OCI-LY7 (cell line): ENCODE measurements at regions not wholly inside any gene's neighbourhood (a gene's known extent, or its start where the extent isn't known, plus 50 kb on each side); places are given as distances from the start of the nearest gene placed in this dataset.
"Not testable (repeated sequence)": the region's sequence is repeated elsewhere in the genome, so short reads cannot be mapped to it uniquely, and the experiment has no call there.

Source experiments
- BruUV-seq: library from RNA; stranded (reverse); fragments of 400-500 nt; replicated peaks from 2 replicates; lab custom pipeline; 2021; lab: Mats Ljungman, UMichigan
- CTCF ChIA-PET: fragments of 300-600 bp; sonication (Branson Sonifier 250); formaldehyde crosslinking; loops from one replicate; lab custom pipeline; 2022; ENCODE audit warnings: antibody characterized with exemption; ENCODE audit not compliant: unreplicated experiment; lab: Charles Lee
- POLR2A ChIA-PET: fragments of 300-600 bp; sonication (Branson Sonifier 250); formaldehyde crosslinking; loops from one replicate; lab custom pipeline; 2022; ENCODE audit warnings: antibody characterized with exemption; lab: Charles Lee
- DNase-seq: peaks from one replicate; pipeline ENCODE4 v3.0.0-alpha.2; 2015; ENCODE audit warnings: low spot score
- H2AFZ ChIP-seq: fragments of 200-600 bp; sonication (generic), shearing (Covaris generic); 2 replicates; pipeline ENCODE4 v1.6.1; 2014; ENCODE audit warnings: mild to moderate bottlenecking, antibody characterized with exemption, low read length, moderate library complexity
- H3K27ac ChIP-seq: fragments of 200-600 bp; sonication (generic); 2 replicates; pipeline ENCODE4 v1.5.1; 2014; ENCODE audit warnings: mixed run types, low read depth, mild to moderate bottlenecking, moderate library complexity, low read length, inconsistent platforms; ENCODE audit not compliant: poor library complexity, severe bottlenecking
- H3K36me3 ChIP-seq: fragments of 200-600 bp; sonication (generic); 2 replicates; pipeline ENCODE4 v1.6.1; 2014; ENCODE audit warnings: mild to moderate bottlenecking, antibody characterized with exemption, low read length, moderate library complexity, mixed read lengths; ENCODE audit not compliant: insufficient read depth
- H3K4me1 ChIP-seq: fragments of 200-600 bp; sonication (generic); 2 replicates; pipeline ENCODE4 v1.5.1; 2014; ENCODE audit warnings: mild to moderate bottlenecking, low read length; ENCODE audit not compliant: insufficient read depth, poor library complexity, severe bottlenecking
- H3K4me2 ChIP-seq: fragments of 200-600 bp; sonication (generic); 2 replicates; pipeline ENCODE4 v1.6.1; 2014; ENCODE audit warnings: mild to moderate bottlenecking, low read length
- H3K4me3 ChIP-seq: fragments of 200-600 bp; sonication (generic); 2 replicates; pipeline ENCODE4 v1.5.1; 2014; ENCODE audit warnings: mild to moderate bottlenecking, low read depth, low read length; ENCODE audit not compliant: poor library complexity, severe bottlenecking
- H3K79me2 ChIP-seq: fragments of 200-600 bp; sonication (generic); 2 replicates; pipeline ENCODE4 v1.6.1; 2016; ENCODE audit warnings: low read depth, mild to moderate bottlenecking, low read length, moderate library complexity, mixed read lengths; ENCODE audit not compliant: insufficient read depth
- H3K9me2 ChIP-seq: fragments of 200-600 bp; sonication (generic); 2 replicates; pipeline ENCODE4 v1.6.1; 2016; ENCODE audit warnings: mild to moderate bottlenecking, low read length, mixed read lengths; ENCODE audit not compliant: insufficient read depth
- H3K9me3 ChIP-seq: fragments of 200-600 bp; sonication (generic); 2 replicates; pipeline ENCODE4 v1.6.1; 2014; ENCODE audit warnings: mild to moderate bottlenecking, mixed run types, low read length, mixed read lengths
- H4K20me1 ChIP-seq: fragments of 200-600 bp; sonication (generic); 2 replicates; pipeline ENCODE4 v1.6.1; 2014; ENCODE audit warnings: mild to moderate bottlenecking, antibody characterized with exemption, low read length, moderate library complexity, mixed read lengths; ENCODE audit not compliant: insufficient read depth
- CTCF ChIP-seq: fragments of 200-600 bp; sonication (generic); conservative IDR thresholded peaks from 2 replicates; pipeline ENCODE4 v1.5.1; 2014; ENCODE audit warnings: mild to moderate bottlenecking, antibody characterized with exemption, low read length, moderate library complexity, mixed read lengths
- EZH2phosphoT487 ChIP-seq: fragments of 200-600 bp; sonication (generic); IDR thresholded peaks from 2 replicates; pipeline ENCODE4 v1.6.1; 2018; ENCODE audit warnings: low read depth, borderline replicate concordance, mild to moderate bottlenecking, mixed run types, antibody characterized with exemption, low read length, moderate library complexity, mixed read lengths
- intact Hi-C: fragments of 100-400 bp; cut with micrococcal nuclease; formaldehyde crosslinking; loops from one replicate; pipeline ENCODE4 v1.10.0; 2022; ENCODE audit not compliant: unreplicated experiment

- H3K4me2 ChIP-seq, CTCF ChIA-PET, intact Hi-C loops, H3K36me3 ChIP-seq, DNase-seq, H3K9me2 ChIP-seq, H3K9me3 ChIP-seq, H4K20me1 ChIP-seq, H3K4me3 ChIP-seq, H3K27ac ChIP-seq, BruUV-seq, POLR2A ChIA-PET, H3K4me1 ChIP-seq, H2AFZ ChIP-seq, H3K79me2 ChIP-seq: not testable (repeated sequence)
Observed at GRCh38 chr10:21373881-21374280, 151.6 kb downstream of the SKIDA1 start.

- H3K36me3 ChIP-seq = no peaks in the 10 kb centered on the region
- H3K4me2 ChIP-seq = no peak overlapping the region
- no peaks in the 10 kb centered on the region for H3K79me2 ChIP-seq
- no peak overlapping the region for H3K4me3 ChIP-seq
- no peaks in the 10 kb centered on the region for H3K9me3 ChIP-seq
- ChIA-PET CTCF (interaction anchor here (0.5 kb wide), 1 partner anchor 899 kb away, joined by 3 read pairs; no protein-coding TSS in a partner anchor), POLR2A (interaction anchor here (0.5 kb wide), 1 partner anchor 50 kb away, joined by 3 read pairs; no protein-coding TSS in a partner anchor)
- peak overlapping the region; percentile 8; the same call in 1 of the 2 replicates for H2AFZ ChIP-seq
- no peaks in the 10 kb centered on the region for H4K20me1 ChIP-seq
- H3K4me1 ChIP-seq = no peaks in the 10 kb centered on the region
- TF ChIP-seq CTCF (no peak), EZH2phosphoT487 (no peak)
- H3K27ac ChIP-seq = no peak overlapping the region
- DNase-seq = peak; percentile 27
- BruUV-seq = no TSS peak
- intact Hi-C loops = no loop called here
- no peaks in the 10 kb centered on the region for H3K9me2 ChIP-seq
Observed at GRCh38 chr10:21372651-21373410, 152.7 kb downstream of the SKIDA1 start.

- CTCF ChIA-PET = no interaction called here
- Histone ChIP-seq H3K4me1 (no peaks in the 10 kb centered on the region), H3K4me3 (no peak overlapping the region), H3K9me3 (no peaks in the 10 kb centered on the region), H3K4me2 (no peak overlapping the region), H3K27ac (no peak overlapping the region), H3K9me2 (no peaks in the 10 kb centered on the region), H4K20me1 (no peaks in the 10 kb centered on the region), H3K79me2 (no peaks in the 10 kb centered on the region), H3K36me3 (no peaks in the 10 kb centered on the region), H2AFZ (no peak overlapping the region; the same call in 1 of the 2 replicates)
- no TSS peak for BruUV-seq
- TF ChIP-seq CTCF (no peak), EZH2phosphoT487 (no peak)
- POLR2A ChIA-PET = no interaction called here
- intact Hi-C loops = no loop called here
- no peak for DNase-seq
Observed at GRCh38 chr10:21369697-21370096, 155.8 kb downstream of the SKIDA1 start.
